ENCODE measurements at regions not wholly inside any gene's neighbourhood (a gene's known extent, or its start where the extent isn't known, plus 50 kb on each side); places are given as distances from the start of the nearest gene placed in this dataset.

DNA sequence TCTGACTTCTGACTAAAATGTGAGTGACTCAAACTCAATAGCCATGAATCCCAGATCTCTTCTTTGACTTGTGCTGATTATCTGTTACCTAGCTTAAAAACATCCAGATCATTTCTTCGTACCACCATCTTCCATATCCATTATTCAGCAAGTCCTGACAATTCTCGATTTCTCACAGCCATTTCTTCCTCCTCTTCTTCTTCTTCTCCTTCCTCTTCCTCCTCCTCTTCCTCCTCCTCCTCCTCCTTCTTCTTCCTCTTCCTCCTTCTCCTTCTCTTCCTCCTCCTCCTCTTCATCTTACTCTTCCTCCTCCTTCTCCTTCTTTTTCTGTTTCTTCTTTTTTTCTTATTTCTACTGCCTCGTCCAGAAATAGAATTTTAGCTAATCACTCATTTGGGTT is 77.0 kb upstream of the MAP1B start:
- Mint-ChIP-seq H3K27ac (no peak overlapping the region), H3K36me3 (ENCODE audit: low read depth) (no peaks in the 10 kb centered on the region), H3K27me3 (ENCODE audit: low read depth) (peaks cover 19% of the 10 kb centered on the region), H3K4me1 (ENCODE audit: low read depth) (no peaks in the 10 kb centered on the region), H3K4me3 (no peak overlapping the region), H3K9me3 (no peaks in the 10 kb centered on the region)
- CTCF ChIA-PET, result interaction anchor here (0.6 kb wide), 1 partner anchor 309 kb away, joined by 5 read pairs; no protein-coding TSS in a partner anchor
- intact Hi-C loops (cut with micrococcal nuclease), result no loop called here
- no peak for DNase-seq

GRCh38 chr5:72032788-72033187 is 74.5 kb upstream of the MAP1B start:
- Mint-ChIP-seq H3K9me3 (no peaks in the 10 kb centered on the region), H3K4me3 (no peak overlapping the region), H3K27me3 (ENCODE audit: low read depth) (peaks cover 24% of the 10 kb centered on the region), H3K4me1 (ENCODE audit: low read depth) (no peaks in the 10 kb centered on the region), H3K27ac (no peak overlapping the region), H3K36me3 (ENCODE audit: low read depth) (no peaks in the 10 kb centered on the region)
- intact Hi-C loops (cut with micrococcal nuclease), result no loop called here
- no peak for DNase-seq
- CTCF ChIA-PET, result interaction anchor here (3.0 kb wide), 1 partner anchor 15 kb away, joined by 7 read pairs; no protein-coding TSS in a partner anchor

DNA sequence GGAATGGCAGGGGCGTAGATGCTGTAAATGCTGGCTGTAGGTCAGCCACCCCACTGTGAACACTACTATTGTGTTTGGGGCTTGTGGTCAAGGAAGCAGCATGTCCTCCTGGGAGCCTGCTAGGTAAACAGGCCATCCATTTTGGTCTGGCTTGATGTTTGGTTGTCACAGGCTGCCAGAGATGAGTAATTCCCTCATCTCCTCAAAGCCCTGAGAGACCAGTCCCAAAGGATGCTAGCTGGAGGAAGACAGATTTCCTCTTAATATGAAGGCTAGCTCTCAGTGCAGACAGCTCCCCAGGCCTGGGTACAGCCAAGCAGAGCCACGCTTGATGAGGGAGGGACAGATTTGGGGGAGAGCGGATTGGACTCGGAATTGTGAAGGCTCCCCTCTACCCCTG is 72.5 kb upstream of the MAP1B start:
- no peak overlapping the region for H3K4me3 Mint-ChIP-seq
- no peak overlapping the region for H3K27ac Mint-ChIP-seq
- no peaks in the 10 kb centered on the region for H3K4me1 Mint-ChIP-seq (ENCODE audit: low read depth)
- H3K27me3 Mint-ChIP-seq (ENCODE audit: low read depth), result peaks cover 31% of the 10 kb centered on the region
- no peak for DNase-seq
- intact Hi-C loops (cut with micrococcal nuclease), result no loop called here
- CTCF ChIA-PET, result no interaction called here
- no peaks in the 10 kb centered on the region for H3K9me3 Mint-ChIP-seq
- peaks cover 2% of the 10 kb centered on the region for H3K36me3 Mint-ChIP-seq (ENCODE audit: low read depth)

DNA sequence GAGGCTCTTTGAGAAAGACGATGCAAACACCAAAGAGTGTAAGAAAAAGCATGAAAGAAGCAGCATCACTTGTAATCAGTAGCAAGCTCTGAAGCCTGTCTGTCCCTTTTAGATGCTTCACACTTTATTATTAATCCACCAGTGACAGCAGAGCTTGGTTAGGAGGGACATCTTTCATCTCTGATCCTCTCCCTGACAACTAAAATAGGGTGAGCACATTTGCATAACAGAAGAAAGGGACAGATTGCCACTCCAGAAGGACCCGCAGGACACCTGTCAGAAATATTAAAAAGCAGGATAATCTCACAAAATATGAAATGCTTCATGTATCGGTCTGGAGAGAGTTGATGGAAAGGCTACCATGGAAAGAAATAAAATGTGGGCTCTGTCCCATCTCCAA is 71.4 kb upstream of the MAP1B start:
- Mint-ChIP-seq H3K9me3 (no peaks in the 10 kb centered on the region), H3K36me3 (ENCODE audit: low read depth) (peaks cover 2% of the 10 kb centered on the region), H3K27me3 (ENCODE audit: low read depth) (peaks cover 24% of the 10 kb centered on the region), H3K4me3 (no peak overlapping the region), H3K27ac (no peak overlapping the region), H3K4me1 (ENCODE audit: low read depth) (no peaks in the 10 kb centered on the region)
- intact Hi-C loops (cut with micrococcal nuclease), result no loop called here
- DNase-seq, result no peak
- CTCF ChIA-PET, result no interaction called here

DNA sequence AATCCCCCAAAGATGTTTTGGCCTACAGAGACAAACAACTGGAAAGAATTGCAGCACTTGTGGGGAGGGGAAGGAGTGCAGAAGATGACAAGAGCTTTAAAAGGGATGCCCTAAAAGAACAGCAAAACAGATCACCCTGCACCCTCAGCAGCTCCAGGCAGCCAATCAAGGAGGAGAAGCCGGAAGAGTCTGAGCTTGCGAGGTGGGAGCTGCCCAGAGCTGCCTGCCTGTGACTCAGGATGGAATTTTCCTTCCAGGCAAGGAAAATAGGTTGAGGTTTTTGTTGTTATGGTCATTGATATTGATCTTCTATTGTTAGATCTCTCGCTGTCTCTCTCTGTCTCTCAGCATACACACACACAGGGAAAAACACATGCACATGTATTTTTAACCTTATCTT is 70.3 kb upstream of the MAP1B start:
- H3K9me3 Mint-ChIP-seq, result no peaks in the 10 kb centered on the region
- H3K27me3 Mint-ChIP-seq (ENCODE audit: low read depth), result peaks cover 21% of the 10 kb centered on the region
- H3K36me3 Mint-ChIP-seq (ENCODE audit: low read depth), result peaks cover 2% of the 10 kb centered on the region
- intact Hi-C loops (cut with micrococcal nuclease), result no loop called here
- DNase-seq, result no peak
- H3K27ac Mint-ChIP-seq, result no peak overlapping the region
- CTCF ChIA-PET, result interaction anchor here (0.7 kb wide), 1 partner anchor 570 kb away, joined by 3 read pairs; no protein-coding TSS in a partner anchor
- H3K4me1 Mint-ChIP-seq (ENCODE audit: low read depth), result no peaks in the 10 kb centered on the region
- no peak overlapping the region for H3K4me3 Mint-ChIP-seq

DNA sequence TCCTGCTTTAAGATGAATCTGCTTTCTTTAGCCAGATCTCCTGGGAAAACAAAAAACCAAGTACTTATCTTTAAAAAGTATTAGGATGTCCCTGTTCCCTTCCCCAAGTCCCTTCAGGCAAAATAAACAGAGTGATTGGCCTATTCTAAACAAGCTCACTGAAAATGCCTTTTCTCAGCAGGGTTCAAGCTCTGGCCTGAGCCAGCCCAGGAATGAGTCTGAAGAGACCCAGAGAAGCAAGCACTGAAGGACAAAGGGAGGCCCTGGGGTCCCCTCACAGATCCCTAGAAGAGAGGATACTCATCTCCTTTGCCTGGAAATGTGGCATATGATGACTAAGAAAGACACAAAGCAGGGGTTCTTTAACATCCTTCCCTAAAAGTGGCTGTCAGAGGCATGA is 66.8 kb upstream of the MAP1B start:
- Mint-ChIP-seq H3K27ac (no peak overlapping the region), H3K36me3 (ENCODE audit: low read depth) (peaks cover 2% of the 10 kb centered on the region), H3K9me3 (no peaks in the 10 kb centered on the region), H3K4me3 (no peak overlapping the region), H3K4me1 (ENCODE audit: low read depth) (no peaks in the 10 kb centered on the region), H3K27me3 (ENCODE audit: low read depth) (peaks cover 21% of the 10 kb centered on the region)
- DNase-seq, result no peak
- intact Hi-C loops (cut with micrococcal nuclease), result no loop called here
- CTCF ChIA-PET, result no interaction called here

- Mint-ChIP-seq H3K36me3 (ENCODE audit: low read depth) (peaks cover 2% of the 10 kb centered on the region), H3K27ac (no peak overlapping the region), H3K4me1 (ENCODE audit: low read depth) (no peaks in the 10 kb centered on the region), H3K27me3 (ENCODE audit: low read depth) (peaks cover 23% of the 10 kb centered on the region), H3K9me3 (no peaks in the 10 kb centered on the region), H3K4me3 (no peak overlapping the region)
- intact Hi-C loops (cut with micrococcal nuclease), result no loop called here
- CTCF ChIA-PET, result no interaction called here
- no peak for DNase-seq
Observed at GRCh38 chr5:72041654-72042053, 65.6 kb upstream of the MAP1B start.

DNA sequence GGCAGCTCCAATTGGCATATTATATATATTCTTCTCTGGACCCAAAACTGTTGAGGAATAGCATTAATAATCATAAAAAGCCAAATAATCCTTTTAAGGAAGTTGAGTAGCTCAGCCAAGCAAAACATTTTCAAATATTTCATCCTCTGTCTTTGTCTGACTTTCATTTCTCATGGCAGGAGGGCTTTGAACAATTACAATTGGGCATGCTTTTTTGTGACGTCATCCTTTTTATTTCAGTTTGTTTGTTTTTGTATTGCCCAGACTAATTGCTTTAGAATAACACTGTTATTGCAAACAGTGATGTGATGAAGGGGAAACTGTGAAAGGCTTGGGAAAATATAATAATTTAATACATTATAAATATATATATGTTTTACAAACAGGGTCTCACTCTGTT is 65.2 kb upstream of the MAP1B start:
- no peak overlapping the region for H3K27ac Mint-ChIP-seq
- DNase-seq, result no peak
- intact Hi-C loops (cut with micrococcal nuclease), result no loop called here
- peaks cover 2% of the 10 kb centered on the region for H3K36me3 Mint-ChIP-seq (ENCODE audit: low read depth)
- CTCF ChIA-PET, result no interaction called here
- peaks cover 21% of the 10 kb centered on the region for H3K27me3 Mint-ChIP-seq (ENCODE audit: low read depth)
- H3K4me3 Mint-ChIP-seq, result no peak overlapping the region
- no peaks in the 10 kb centered on the region for H3K4me1 Mint-ChIP-seq (ENCODE audit: low read depth)
- H3K9me3 Mint-ChIP-seq, result peaks cover 1% of the 10 kb centered on the region

DNA sequence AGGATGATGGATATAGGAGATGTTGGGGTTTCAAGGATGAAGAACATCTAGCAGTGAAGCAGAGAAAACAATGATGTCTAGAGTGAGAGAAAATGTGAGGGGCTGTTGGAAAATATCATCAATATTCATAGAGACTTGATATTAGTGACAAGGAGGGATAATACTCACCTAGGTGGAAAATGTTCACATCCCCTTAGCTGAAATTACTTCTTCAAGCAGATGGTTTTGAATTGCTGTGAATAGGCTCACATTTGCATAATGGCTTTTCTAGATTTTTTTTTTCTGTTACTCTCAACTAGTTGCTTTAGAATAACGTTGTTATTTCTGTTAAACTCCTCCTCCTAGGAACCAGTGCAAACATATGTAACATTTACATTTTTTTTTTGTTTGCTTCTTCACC is 61.6 kb upstream of the MAP1B start:
- no peak for DNase-seq
- Mint-ChIP-seq H3K27ac (no peak overlapping the region), H3K4me3 (no peak overlapping the region), H3K36me3 (ENCODE audit: low read depth) (no peaks in the 10 kb centered on the region), H3K4me1 (ENCODE audit: low read depth) (no peaks in the 10 kb centered on the region), H3K9me3 (peaks cover 9% of the 10 kb centered on the region), H3K27me3 (ENCODE audit: low read depth) (peaks cover 22% of the 10 kb centered on the region)
- CTCF ChIA-PET, result no interaction called here
- intact Hi-C loops (cut with micrococcal nuclease), result no loop called here

GRCh38 chr5:72046106-72046505 is 61.2 kb upstream of the MAP1B start:
- Mint-ChIP-seq H3K36me3 (ENCODE audit: low read depth) (no peaks in the 10 kb centered on the region), H3K4me1 (ENCODE audit: low read depth) (no peaks in the 10 kb centered on the region), H3K27ac (no peak overlapping the region), H3K27me3 (ENCODE audit: low read depth) (peaks cover 22% of the 10 kb centered on the region), H3K9me3 (peaks cover 9% of the 10 kb centered on the region), H3K4me3 (no peak overlapping the region)
- intact Hi-C loops (cut with micrococcal nuclease), result no loop called here
- DNase-seq, result no peak
- CTCF ChIA-PET, result no interaction called here

DNA sequence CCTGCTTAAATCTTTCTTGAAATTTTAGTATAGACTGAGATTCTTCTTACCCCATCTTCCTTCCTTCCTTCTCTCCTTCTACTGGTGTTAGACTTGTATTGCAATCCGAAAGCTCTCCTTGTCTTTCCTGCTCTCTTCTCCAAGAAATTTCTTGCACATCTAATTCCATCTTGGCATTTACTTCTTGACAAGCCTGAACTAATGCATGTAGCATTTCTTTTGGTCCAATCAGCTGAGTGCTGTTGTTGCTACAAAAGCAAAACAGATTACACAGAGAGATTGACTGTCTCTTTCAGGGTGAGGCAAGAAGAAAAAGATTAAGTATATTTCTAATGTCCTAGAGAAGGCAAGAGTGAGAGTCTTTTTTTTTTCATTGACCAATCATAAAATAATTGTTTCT is 51.6 kb upstream of the MAP1B start:
- Mint-ChIP-seq H3K27me3 (ENCODE audit: low read depth) (peaks cover 13% of the 10 kb centered on the region), H3K36me3 (ENCODE audit: low read depth) (no peaks in the 10 kb centered on the region), H3K27ac (no peak overlapping the region), H3K4me3 (no peak overlapping the region), H3K9me3 (peaks cover 3% of the 10 kb centered on the region), H3K4me1 (ENCODE audit: low read depth) (no peaks in the 10 kb centered on the region)
- intact Hi-C loops (cut with micrococcal nuclease), result no loop called here
- DNase-seq, result no peak
- CTCF ChIA-PET, result interaction anchor here (0.7 kb wide), 1 partner anchor 498 kb away, joined by 3 read pairs; no protein-coding TSS in a partner anchor
